ENCODE measurements at regions not wholly inside any gene's neighbourhood (a gene's known extent, or its start where the extent isn't known, plus 50 kb on each side); places are given as distances from the start of the nearest gene placed in this dataset.

GRCh38 chr11:120061036-120061760 is 76.7 kb downstream of the TRIM29 start:
- no peak for DNase-seq (ENCODE audit: low read depth in 4 of 4, low spot score in 2 of 4)

GRCh38 chr11:120060512-120060911 is 77.4 kb downstream of the TRIM29 start:
- DNase-seq (ENCODE audit: low read depth in 4 of 4, low spot score in 2 of 4), result no peak

- no peak for DNase-seq (ENCODE audit: low read depth in 4 of 4, low spot score in 2 of 4)
These were observed 79.0 kb downstream of the TRIM29 start for GRCh38 chr11:120058931-120059330.

- no peak for DNase-seq (ENCODE audit: low read depth in 4 of 4, low spot score in 2 of 4)
These were observed 80.0 kb downstream of the TRIM29 start for GRCh38 chr11:120057595-120058581.

GRCh38 chr11:120057028-120057330 is 80.9 kb downstream of the TRIM29 start:
- no peak for DNase-seq (ENCODE audit: low read depth in 4 of 4, low spot score in 2 of 4)

DNA sequence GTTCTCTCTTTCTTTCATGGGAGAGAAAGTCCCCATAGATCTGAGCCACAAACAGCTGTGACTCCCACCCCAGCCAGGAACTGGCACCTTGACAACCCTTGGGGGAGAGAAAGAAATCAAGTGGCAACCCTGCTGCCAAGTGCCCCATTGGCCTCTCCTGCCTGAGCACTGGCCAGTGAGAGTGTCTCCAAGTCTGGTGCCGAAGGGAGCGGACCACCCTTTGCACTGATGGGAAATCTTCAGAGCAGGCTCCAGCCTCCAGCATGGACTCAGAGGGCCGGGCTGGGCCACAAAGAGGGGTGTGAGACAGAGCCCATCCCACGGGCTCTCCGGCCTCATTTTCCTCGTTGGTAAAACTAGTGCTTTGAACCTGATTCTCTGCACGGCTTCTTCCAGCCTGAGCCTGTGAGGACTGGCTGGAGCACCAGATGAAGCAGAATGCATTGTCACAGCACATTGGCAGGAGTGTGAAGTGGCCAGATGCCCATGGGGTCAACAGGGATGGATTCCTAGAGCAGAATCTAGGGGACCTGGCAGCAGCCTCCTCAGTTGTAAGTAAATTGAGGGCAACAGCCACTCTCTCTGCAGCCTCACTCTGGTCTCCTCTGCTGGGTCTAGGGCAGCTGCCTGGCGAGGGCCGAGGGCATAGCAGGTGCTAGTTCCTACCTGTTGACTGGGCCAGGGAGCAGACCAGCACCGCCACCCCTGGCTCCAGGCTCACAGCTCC is 81.4 kb downstream of the TRIM29 start:
- no peak for DNase-seq (ENCODE audit: low read depth in 4 of 4, low spot score in 2 of 4)

DNA sequence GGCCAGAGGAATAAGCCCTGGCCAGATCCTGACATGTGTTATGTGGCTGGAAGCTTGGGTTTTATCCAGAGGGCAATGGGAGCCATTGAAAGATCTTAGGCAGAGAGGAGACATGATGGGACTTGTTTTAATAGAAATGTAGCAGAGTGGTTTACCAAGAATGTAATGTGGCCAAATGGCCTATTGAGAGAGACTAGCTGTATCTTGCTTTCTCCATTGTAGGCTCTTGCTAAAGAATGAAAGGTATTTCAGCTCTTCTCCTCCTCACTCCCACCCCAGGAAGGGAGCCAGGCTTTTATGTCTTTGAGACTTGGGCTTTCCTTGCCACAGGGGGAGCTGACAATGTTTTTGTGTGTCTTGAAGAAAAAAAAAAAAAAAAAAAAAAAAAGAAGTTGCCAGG is 82.3 kb downstream of the TRIM29 start:
- no peak for DNase-seq (ENCODE audit: low read depth in 4 of 4, low spot score in 2 of 4)

DNA sequence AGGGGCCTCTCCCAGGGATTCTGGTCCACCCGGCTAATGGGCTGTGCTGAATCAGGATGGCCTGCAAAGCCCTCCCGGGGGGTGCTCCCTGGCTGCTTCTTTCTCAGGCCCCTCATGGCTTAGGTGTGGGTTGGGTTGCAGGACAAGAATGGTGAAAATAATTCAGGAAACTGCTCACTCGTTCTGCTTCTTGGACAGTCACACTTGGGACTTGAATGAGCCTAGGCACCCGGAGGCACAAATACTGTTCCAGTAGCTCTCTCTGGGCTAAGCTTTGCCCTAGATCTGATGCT is 83.2 kb downstream of the TRIM29 start:
- DNase-seq (ENCODE audit: low read depth in 4 of 4, low spot score in 2 of 4), result no peak

DNA sequence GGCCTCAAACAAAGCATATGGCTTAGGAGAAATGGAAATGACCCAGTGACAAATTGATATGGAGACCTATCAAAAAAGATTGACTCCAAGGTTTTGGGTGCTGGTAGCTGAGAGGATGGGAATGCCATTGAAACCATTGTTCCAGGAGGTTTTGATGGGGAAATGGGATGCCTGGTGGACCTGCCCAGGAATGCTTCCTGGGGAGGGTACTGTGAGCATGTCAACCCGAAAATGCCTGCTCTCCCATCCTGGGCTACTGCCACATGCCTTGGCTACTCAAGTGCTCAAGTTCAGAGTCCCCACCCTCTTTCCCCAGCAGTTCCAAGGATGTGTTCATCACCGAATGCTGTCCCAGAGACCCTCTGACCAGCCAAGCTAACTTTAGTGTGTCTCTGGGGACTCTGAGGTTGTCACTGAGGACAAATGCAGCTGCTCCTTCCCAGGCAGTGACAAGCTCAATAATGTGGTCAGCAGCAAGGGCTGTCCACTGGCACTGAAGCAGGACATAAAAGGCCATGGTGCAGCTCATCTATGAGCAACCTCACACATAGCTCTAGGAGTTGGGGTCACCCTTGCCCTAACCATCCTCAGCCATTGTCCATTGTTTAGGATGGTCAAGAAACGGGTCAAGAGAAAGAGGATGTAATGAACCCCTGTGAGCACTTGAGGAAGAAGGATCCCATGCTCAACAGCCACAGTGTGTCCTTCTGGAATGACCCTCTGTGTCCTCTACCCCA is 83.7 kb downstream of the TRIM29 start:
- no peak for DNase-seq (ENCODE audit: low read depth in 4 of 4, low spot score in 2 of 4)

DNA sequence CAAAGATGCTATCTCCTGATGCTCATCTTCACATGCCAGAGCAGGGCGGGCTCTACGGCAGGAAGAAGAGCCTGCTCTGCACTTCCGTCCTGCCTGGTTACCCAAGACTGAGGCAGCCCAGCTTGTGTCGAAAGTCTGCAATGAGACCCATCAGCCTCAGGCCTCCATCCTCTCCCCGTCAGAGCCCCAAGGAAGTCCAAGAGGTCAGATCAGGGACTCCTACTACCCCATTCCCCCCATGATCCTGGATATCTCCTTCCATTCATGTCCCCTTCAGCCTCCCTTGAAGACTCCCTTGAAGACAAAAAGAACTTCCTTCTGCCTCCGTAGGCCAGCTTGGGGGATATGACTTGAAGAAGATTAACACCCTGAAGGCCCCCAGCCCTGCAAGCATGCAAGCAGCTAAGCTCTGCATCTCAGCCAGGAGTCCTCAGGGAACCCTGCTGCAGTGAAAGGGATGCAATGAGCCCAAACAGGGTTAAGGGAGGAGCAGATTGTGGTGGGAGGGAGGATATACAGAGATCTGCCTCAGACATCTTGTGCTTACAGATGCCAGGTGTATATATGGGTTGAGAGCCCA is 85.6 kb downstream of the TRIM29 start:
- DNase-seq (ENCODE audit: low read depth in 4 of 4, low spot score in 2 of 4), result no peak

GRCh38 chr11:120044011-120044675 is 93.8 kb downstream of the TRIM29 start:
- no peak for DNase-seq (ENCODE audit: low read depth in 4 of 4, low spot score in 2 of 4)

DNA sequence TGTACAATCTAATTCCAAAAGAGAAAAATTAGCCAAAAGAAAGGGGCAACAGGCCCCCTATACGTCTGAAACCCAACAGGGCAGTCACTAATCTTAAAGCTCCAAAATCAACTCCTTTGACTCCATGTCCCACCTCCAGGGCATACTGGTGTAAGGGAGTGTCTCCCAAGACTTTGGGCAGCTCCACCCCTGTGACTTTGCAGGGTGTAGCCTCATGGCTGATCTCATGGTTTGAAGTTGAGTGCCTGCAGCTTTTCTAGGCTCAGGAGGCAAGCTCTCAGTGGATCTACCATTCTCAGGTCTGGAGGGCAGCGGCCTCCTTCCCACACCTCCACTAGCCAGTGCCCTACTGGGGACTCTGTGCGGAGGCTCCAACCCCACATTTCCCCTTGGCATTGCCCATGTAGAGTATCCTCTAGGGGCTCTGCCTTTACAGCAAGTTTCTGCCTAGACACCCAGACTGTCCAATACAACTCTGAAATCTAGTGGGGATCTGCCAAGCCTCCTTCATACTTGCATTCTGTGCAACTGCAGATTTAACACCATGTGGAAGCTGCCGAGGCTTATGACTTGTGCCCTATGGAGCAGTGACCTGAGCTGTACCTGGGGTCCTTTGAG is 94.5 kb downstream of the TRIM29 start:
- DNase-seq (ENCODE audit: low read depth in 4 of 4, low spot score in 2 of 4), result no peak

DNA sequence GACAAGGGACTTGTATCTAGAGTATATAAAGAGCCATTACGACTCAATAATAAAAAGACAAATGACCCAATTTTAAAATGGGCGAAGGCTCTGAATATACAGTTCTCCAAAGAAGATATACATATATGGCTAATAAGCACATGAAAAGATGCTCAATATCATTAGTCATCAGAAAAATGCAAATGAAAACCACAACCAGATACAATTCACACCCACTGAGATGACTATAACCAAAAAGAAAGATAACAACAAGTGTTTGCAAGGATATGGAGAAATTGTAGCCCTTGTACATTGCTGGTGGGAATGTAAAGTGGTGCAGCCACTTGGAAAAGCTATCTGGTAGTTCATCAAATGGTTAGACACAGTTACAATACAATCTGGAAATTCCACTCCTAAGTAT is 96.3 kb downstream of the TRIM29 start:
- DNase-seq (ENCODE audit: low read depth in 4 of 4, low spot score in 2 of 4), result no peak

GRCh38 chr11:120040151-120040840 is 97.6 kb downstream of the TRIM29 start:
- no peak for DNase-seq (ENCODE audit: low read depth in 4 of 4, low spot score in 2 of 4)

GRCh38 chr11:120039039-120039438 is 98.9 kb downstream of the TRIM29 start:
- DNase-seq (ENCODE audit: low read depth in 4 of 4, low spot score in 2 of 4), result no peak

DNA sequence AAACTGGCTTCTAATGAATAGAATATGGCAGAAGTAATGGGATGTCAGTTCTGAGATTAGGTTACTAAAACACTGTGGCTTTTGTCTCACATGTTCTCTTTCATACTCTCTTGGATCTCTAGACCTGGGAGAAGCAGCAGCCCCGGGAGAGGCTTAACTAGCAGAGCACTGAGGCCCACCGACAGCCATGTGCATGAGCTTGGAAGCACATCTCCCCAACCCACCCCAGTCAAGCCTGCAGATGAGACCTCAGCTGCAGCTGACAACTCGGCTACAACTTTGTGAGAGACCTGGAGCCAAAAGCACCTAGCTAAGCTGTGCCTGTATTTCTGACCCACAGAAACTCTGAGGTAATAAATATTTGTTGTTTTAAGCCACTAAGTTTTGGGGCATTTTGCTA is 100.8 kb downstream of the TRIM29 start:
- no peak for DNase-seq (ENCODE audit: low read depth in 4 of 4, low spot score in 2 of 4)

- no peak for DNase-seq (ENCODE audit: low read depth in 4 of 4, low spot score in 2 of 4)
These were observed 102.2 kb downstream of the TRIM29 start for GRCh38 chr11:120035756-120036155.

DNA sequence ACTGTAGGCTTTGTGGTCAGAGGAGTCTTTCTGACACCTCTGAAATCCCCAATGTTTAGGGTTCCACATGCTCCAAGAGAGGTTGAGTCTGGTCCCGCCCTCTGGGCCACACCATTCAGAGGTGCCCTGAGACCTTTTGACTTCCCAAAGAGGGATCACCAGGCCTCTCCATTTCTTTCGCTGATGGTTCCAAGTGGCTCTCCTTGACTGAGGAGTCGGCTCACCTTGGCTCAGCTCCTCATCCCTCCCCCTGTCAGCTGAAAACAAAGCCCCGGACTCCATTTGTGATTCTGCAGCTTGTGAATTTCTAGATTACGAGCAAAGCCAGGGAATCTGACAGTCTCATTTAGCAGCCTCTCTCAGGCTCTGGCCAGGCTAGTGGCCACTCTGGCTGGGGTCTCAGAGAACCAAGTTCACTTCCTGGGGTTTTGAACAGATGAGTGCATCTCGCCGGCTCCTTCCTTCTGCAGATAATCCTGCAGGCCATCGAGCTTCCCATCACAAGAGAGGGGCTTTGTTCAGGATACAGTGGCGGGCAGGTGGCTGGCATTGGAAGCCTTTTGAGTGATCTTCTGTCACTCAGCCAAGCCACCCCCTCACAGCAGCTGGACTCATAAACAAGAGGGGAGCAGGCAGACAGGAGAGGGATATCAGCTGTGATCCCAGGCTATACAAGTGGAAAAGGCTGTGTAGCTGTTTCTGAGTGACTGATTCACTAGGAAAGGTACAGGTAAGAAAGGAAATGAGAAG is 102.9 kb downstream of the TRIM29 start:
- DNase-seq (ENCODE audit: low read depth in 4 of 4, low spot score in 2 of 4), result no peak
